HG02588 (cell line): ENCODE measurements at regions not wholly inside any gene's neighbourhood (a gene's known extent, or its start where the extent isn't known, plus 50 kb on each side); places are given as distances from the start of the nearest gene placed in this dataset.

Experiments
- ATAC-seq: cut with Tn5 transposase; IDR thresholded peaks from one replicate; pipeline ENCODE4 v1.9.1; 2021; ENCODE audit warnings: mild to moderate bottlenecking, moderate library complexity; ENCODE audit not compliant: unreplicated experiment

GRCh38 chr6:10060004-10060403 lies 354.9 kb downstream of the TFAP2A start:
- ATAC-seq, result no peak

GRCh38 chr6:10054672-10055071 lies 360.2 kb downstream of the TFAP2A start:
- ATAC-seq, result no peak

- ATAC-seq, result no peak
Observed at GRCh38 chr6:10051283-10051682, 363.6 kb downstream of the TFAP2A start.

GRCh38 chr6:10048370-10049297 lies 366.2 kb downstream of the TFAP2A start:
- ATAC-seq, result no peak

- ATAC-seq, result no peak
Observed at GRCh38 chr6:10042280-10042679, 372.6 kb downstream of the TFAP2A start.

GRCh38 chr6:10033223-10033829 lies 381.5 kb downstream of the TFAP2A start:
- no peak for ATAC-seq

GRCh38 chr6:10031617-10032016 lies 383.3 kb downstream of the TFAP2A start:
- ATAC-seq, result no peak

- ATAC-seq, result no peak
Observed at GRCh38 chr6:10030942-10031537, 383.8 kb downstream of the TFAP2A start.

GRCh38 chr6:10028222-10028621 lies 386.7 kb downstream of the TFAP2A start:
- no peak for ATAC-seq

GRCh38 chr6:10019851-10020250 lies 395.0 kb downstream of the TFAP2A start:
- no peak for ATAC-seq

- no peak for ATAC-seq
Observed at GRCh38 chr6:10014557-10014956, 400.3 kb downstream of the TFAP2A start.

GRCh38 chr6:10000551-10000950 lies 414.3 kb downstream of the TFAP2A start:
- no peak for ATAC-seq

GRCh38 chr6:9999796-10000195 lies 415.1 kb downstream of the TFAP2A start:
- ATAC-seq, result no peak

- no peak for ATAC-seq
Observed at GRCh38 chr6:9986273-9986672, 428.6 kb downstream of the TFAP2A start.

- no peak for ATAC-seq
Observed at GRCh38 chr6:9985481-9985880, 429.4 kb downstream of the TFAP2A start.

GRCh38 chr6:9984607-9985006 lies 430.3 kb downstream of the TFAP2A start:
- no peak for ATAC-seq

GRCh38 chr6:9983168-9983567 lies 431.7 kb downstream of the TFAP2A start:
- no peak for ATAC-seq

- ATAC-seq, result no peak
Observed at GRCh38 chr6:9982215-9982614, 432.7 kb downstream of the TFAP2A start.

GRCh38 chr6:9979996-9980395 lies 434.9 kb downstream of the TFAP2A start:
- no peak for ATAC-seq

GRCh38 chr6:9978480-9978879 lies 436.4 kb downstream of the TFAP2A start:
- ATAC-seq, result no peak

GRCh38 chr6:9977411-9977810 lies 437.5 kb downstream of the TFAP2A start:
- ATAC-seq, result no peak

- ATAC-seq, result no peak
Observed at GRCh38 chr6:9961646-9962045, 453.2 kb downstream of the TFAP2A start.
